Smooth muscle cell (in vitro differentiated cells): ENCODE measurements at regions not wholly inside any gene's neighbourhood (a gene's known extent, or its start where the extent isn't known, plus 50 kb on each side); places are given as distances from the start of the nearest gene placed in this dataset.

Source experiments
- DNase-seq: peaks from one replicate; lab custom pipeline; 2025; ENCODE audit not compliant: unreplicated experiment; lab: John Stamatoyannopoulos, UW
- H2AFZ ChIP-seq: fragments of 200-600 bp; sonication (generic); 2 replicates; pipeline ENCODE4 v1.6.0; 2016; ENCODE audit warnings: antibody characterized with exemption, low read depth, mild to moderate bottlenecking
- H3F3A ChIP-seq: fragments of 200-600 bp; sonication (generic); 2 replicates; pipeline ENCODE4 v1.6.0; 2017; ENCODE audit warnings: antibody characterized with exemption, low read depth
- H3K27ac ChIP-seq: fragments of 200-600 bp; sonication (generic); 2 replicates; pipeline ENCODE4 v1.5.1; 2016; ENCODE audit warnings: low read depth, mild to moderate bottlenecking
- H3K27me3 ChIP-seq: fragments of 200-600 bp; sonication (generic); 2 replicates; pipeline ENCODE4 v1.6.1; 2016; ENCODE audit warnings: low read depth, mild to moderate bottlenecking
- H3K36me3 ChIP-seq: fragments of 200-600 bp; sonication (generic); 2 replicates; pipeline ENCODE4 v1.5.1; 2016; ENCODE audit warnings: low read depth
- H3K4me1 ChIP-seq: fragments of 200-600 bp; sonication (generic); 2 replicates; pipeline ENCODE4 v1.5.1; 2016; ENCODE audit warnings: low read depth
- H3K4me2 ChIP-seq: fragments of 200-600 bp; sonication (generic); 2 replicates; pipeline ENCODE4 v1.6.0; 2016; ENCODE audit warnings: mild to moderate bottlenecking
- H3K4me3 ChIP-seq: fragments of 200-600 bp; sonication (generic); 2 replicates; pipeline ENCODE4 v1.5.1; 2016; ENCODE audit warnings: mild to moderate bottlenecking
- H3K79me2 ChIP-seq: fragments of 200-600 bp; sonication (generic); 2 replicates; pipeline ENCODE4 v1.6.0; 2016; ENCODE audit warnings: low read depth, mild to moderate bottlenecking
- H3K9ac ChIP-seq: fragments of 200-600 bp; sonication (generic); 2 replicates; pipeline ENCODE4 v1.6.0; 2016; ENCODE audit warnings: low read depth
- H3K9me3 ChIP-seq: fragments of 200-600 bp; sonication (generic); replicated peaks from 2 replicates; pipeline ENCODE4 v1.5.1; 2016; ENCODE audit warnings: low read depth
- H4K20me1 ChIP-seq: fragments of 200-600 bp; sonication (generic); 2 replicates; pipeline ENCODE4 v1.6.0; 2016; ENCODE audit warnings: low read depth
- CTCF ChIP-seq: fragments of 200-600 bp; sonication (generic); IDR thresholded peaks from 2 replicates; pipeline ENCODE4 v1.5.1; 2017; ENCODE audit warnings: borderline replicate concordance, mild to moderate bottlenecking, antibody characterized with exemption; ENCODE audit not compliant: insufficient read depth, poor library complexity, severe bottlenecking
- WGBS: methylation state at CpG from one replicate; pipeline ENCODE4 v1.1.7; 2016; ENCODE audit warnings: low lambda C conversion rate; 5-methylcytosine and 5-hydroxymethylcytosine counted together

GRCh38 chr1:79353224-79353623 is 346.7 kb upstream of the ADGRL4 start:
- TF ChIP-seq CTCF: peak; percentile 56
- 51% methylated on average over 4 of the region's 4 CpGs for WGBS

GRCh38 chr1:79326875-79327274 is 320.3 kb upstream of the ADGRL4 start:
- H3K4me1 ChIP-seq: no peaks in the 10 kb centered on the region
- H3F3A ChIP-seq: no peaks in the 10 kb centered on the region
- H3K27ac ChIP-seq: no peak overlapping the region
- no peak overlapping the region for H3K9ac ChIP-seq
- no peak for TF ChIP-seq CTCF
- DNase-seq: no peak
- H3K9me3 ChIP-seq: peaks cover 4% of the 10 kb centered on the region
- H4K20me1 ChIP-seq: no peaks in the 10 kb centered on the region
- H3K4me2 ChIP-seq: no peak overlapping the region
- H3K4me3 ChIP-seq: no peak overlapping the region
- H3K27me3 ChIP-seq: no peaks in the 10 kb centered on the region
- WGBS: 76% methylated on average over 3 of the region's 3 CpGs
- H2AFZ ChIP-seq: no peak overlapping the region
- no peaks in the 10 kb centered on the region for H3K79me2 ChIP-seq
- H3K36me3 ChIP-seq: no peaks in the 10 kb centered on the region

More at GRCh38 chr1:79353224-79353623, 346.7 kb upstream of the ADGRL4 start:
- no peaks in the 10 kb centered on the region for H3F3A ChIP-seq
- no peaks in the 10 kb centered on the region for H3K27me3 ChIP-seq
- no peak overlapping the region for H3K4me3 ChIP-seq
- H3K36me3 ChIP-seq: no peaks in the 10 kb centered on the region
- H3K27ac ChIP-seq: no peak overlapping the region
- H3K79me2 ChIP-seq: no peaks in the 10 kb centered on the region
- no peaks in the 10 kb centered on the region for H3K9me3 ChIP-seq
- H2AFZ ChIP-seq: no peak overlapping the region
- H4K20me1 ChIP-seq: no peaks in the 10 kb centered on the region
- H3K4me1 ChIP-seq: no peaks in the 10 kb centered on the region
- no peak overlapping the region for H3K4me2 ChIP-seq
- no peak overlapping the region for H3K9ac ChIP-seq
- DNase-seq: no peak

- DNase-seq: no peak
- Histone ChIP-seq H3K4me2 (no peak overlapping the region), H3K79me2 (no peaks in the 10 kb centered on the region), H3K4me3 (no peak overlapping the region), H3K4me1 (no peaks in the 10 kb centered on the region), H3K27me3 (no peaks in the 10 kb centered on the region), H3K36me3 (no peaks in the 10 kb centered on the region), H3K9me3 (peaks cover 4% of the 10 kb centered on the region), H4K20me1 (no peaks in the 10 kb centered on the region), H2AFZ (no peak overlapping the region), H3K9ac (no peak overlapping the region), H3K27ac (no peak overlapping the region), H3F3A (no peaks in the 10 kb centered on the region)
- TF ChIP-seq CTCF: no peak
Measured at GRCh38 chr1:79325705-79326104, 319.2 kb upstream of the ADGRL4 start.

- Histone ChIP-seq H3K9me3 (peaks cover 4% of the 10 kb centered on the region), H4K20me1 (no peaks in the 10 kb centered on the region), H3K9ac (no peak overlapping the region), H2AFZ (no peak overlapping the region), H3K79me2 (no peaks in the 10 kb centered on the region), H3K27ac (no peak overlapping the region), H3K4me2 (no peak overlapping the region), H3K4me1 (no peaks in the 10 kb centered on the region), H3K27me3 (no peaks in the 10 kb centered on the region), H3K4me3 (no peak overlapping the region), H3F3A (no peaks in the 10 kb centered on the region), H3K36me3 (no peaks in the 10 kb centered on the region)
- WGBS: 90% methylated on average over 2 of the region's 2 CpGs
- no peak for DNase-seq
- TF ChIP-seq CTCF: no peak
Measured at GRCh38 chr1:79325126-79325525, 318.6 kb upstream of the ADGRL4 start.
